ENCODE measurements at regions not wholly inside any gene's neighbourhood (a gene's known extent, or its start where the extent isn't known, plus 50 kb on each side); places are given as distances from the start of the nearest gene placed in this dataset.

DNA sequence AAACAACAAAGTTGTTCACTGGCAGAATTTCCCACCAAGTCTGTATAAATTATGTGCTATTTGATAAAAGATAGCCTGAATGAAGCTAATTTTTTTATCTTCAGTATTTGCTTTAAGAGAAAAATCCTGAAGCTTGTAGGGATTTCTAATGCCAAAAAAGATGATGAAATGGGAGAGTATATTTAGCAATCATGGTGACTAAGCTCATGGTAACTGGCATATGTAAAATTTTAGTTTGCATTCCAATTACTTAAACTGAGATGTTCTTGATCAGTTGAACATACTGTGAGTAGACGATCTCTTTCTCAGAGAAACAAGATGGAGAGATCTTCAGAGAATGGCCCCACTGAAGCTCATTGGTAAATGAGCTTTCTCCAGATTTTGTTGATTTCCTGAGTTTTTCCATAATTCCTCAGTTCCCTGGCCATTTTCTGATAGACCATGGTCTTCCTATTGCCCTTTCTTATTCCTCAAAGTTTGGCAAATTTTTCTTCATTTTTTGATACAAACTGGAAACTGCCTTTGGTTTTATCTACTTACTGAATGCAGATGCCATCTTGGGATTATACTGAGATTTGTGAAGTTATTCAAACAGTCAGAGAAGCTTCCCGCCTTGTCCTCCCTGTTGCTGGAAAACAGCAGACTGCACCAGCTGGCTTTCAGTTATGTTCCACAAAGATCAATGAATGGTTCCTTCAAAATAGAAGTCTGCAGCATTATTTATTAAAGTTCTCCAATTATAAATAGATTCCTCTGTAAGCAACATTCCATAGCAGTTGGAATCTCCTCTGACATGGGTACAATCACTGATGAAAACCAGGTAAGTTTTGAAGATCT, 68.3 kb upstream of the ALOX12 start:
- H3K4me1 ChIP-seq, result peaks cover 7% of the 10 kb centered on the region; the same call in 2 of the 3 replicates
- H3K9me3 ChIP-seq, result peaks cover 32% of the 10 kb centered on the region
- ChIA-PET POLR2A (no interaction called here), CTCF (interaction anchor here (0.7 to 4.1 kb wide), 12 partner anchors 8 to 95 kb away, joined by 3 to 26 read pairs (median 4); no protein-coding TSS in a partner anchor)
- 78% methylated on average over 2 of the region's 2 CpGs for WGBS (ENCODE audit: missing lambda C conversion rate)
- FAIRE-seq (peak; percentile 61), DNase-seq (ENCODE audit: low read depth in 1 of 2, low spot score in 1 of 2) (no peak), ATAC-seq (no peak)
- TF ChIP-seq TFCP2L1 (CRISPR knock-in tag; IDR thresholded peaks at IDR 0.05) (no peak), MAZ (IDR thresholded peaks at IDR 0.05; ENCODE audit: borderline replicate concordance, low read depth, low read length) (no peak), HDAC2 (IDR thresholded peaks at IDR 0.05) (no peak), CEBPB (IDR thresholded peaks at IDR 0.05) (peak; percentile 55 to 61; a peak in 2 of 4 replicates), CBX8 (IDR thresholded peaks at IDR 0.05) (no peak), ESRRA (IDR thresholded peaks at IDR 0.05; ENCODE audit: borderline replicate concordance, low read length) (no peak)
- TF ChIP-seq, protein P1, sequence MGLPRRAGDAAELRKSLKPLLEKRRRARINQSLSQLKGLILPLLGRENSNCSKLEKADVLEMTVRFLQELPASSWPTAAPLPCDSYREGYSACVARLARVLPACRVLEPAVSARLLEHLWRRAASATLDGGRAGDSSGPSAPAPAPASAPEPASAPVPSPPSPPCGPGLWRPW (IDR thresholded peaks at IDR 0.05), result 0 out of 2 replicates have a peak, but pooled peaks have one; percentile 24
- H3K4me3 ChIP-seq, result no peak overlapping the region
- no peak overlapping the region for H3K4me2 ChIP-seq
- no peak overlapping the region for H3K27ac ChIP-seq

DNA sequence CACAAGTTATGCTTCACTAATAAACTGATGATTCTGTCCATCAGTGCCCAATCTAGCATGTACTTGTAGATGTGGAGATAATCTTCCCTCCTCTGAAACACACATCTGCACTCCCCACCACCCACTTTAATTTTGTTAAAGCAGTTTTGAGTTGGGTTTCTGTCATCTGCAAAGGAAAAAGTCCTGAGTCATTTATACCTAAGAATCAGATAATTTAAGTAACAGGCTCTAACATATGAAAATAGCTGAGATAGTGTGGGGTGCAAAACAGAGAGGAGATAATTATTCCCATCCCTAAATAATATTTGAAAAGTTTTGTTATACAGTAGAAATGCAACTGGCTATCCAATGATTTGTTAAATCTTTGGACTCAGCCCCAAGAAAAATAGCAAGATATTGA, 67.7 kb upstream of the ALOX12 start:
- Histone ChIP-seq H3K4me2 (no peak overlapping the region), H3K4me3 (no peak overlapping the region), H3K27ac (no peak overlapping the region), H3K4me1 (peaks cover 7% of the 10 kb centered on the region; the same call in 2 of the 3 replicates), H3K9me3 (peaks cover 38% of the 10 kb centered on the region)
- ChIA-PET CTCF (interaction anchor here (0.9 to 5.3 kb wide), 8 partner anchors 8 to 86 kb away, joined by 3 to 26 read pairs (median 4); no protein-coding TSS in a partner anchor), POLR2A (no interaction called here)
- DNase-seq (ENCODE audit: low read depth in 1 of 2, low spot score in 1 of 2), result no peak
- FAIRE-seq, result peak; percentile 87
- no peak for ATAC-seq
- TF ChIP-seq, protein P2, sequence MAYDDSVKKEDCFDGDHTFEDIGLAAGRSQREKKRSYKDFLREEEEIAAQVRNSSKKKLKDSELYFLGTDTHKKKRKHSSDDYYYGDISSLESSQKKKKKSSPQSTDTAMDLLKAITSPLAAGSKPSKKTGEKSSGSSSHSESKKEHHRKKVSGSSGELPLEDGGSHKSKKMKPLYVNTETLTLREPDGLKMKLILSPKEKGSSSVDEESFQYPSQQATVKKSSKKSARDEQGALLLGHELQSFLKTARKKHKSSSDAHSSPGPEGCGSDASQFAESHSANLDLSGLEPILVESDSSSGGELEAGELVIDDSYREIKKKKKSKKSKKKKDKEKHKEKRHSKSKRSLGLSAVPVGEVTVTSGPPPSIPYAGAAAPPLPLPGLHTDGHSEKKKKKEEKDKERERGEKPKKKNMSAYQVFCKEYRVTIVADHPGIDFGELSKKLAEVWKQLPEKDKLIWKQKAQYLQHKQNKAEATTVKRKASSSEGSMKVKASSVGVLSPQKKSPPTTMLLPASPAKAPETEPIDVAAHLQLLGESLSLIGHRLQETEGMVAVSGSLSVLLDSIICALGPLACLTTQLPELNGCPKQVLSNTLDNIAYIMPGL (CRISPR knock-in tag; IDR thresholded peaks at IDR 0.05; ENCODE audit: borderline replicate concordance), result no peak
- TF ChIP-seq KDM5A (IDR thresholded peaks at IDR 0.05) (no peak), PHF8 (IDR thresholded peaks at IDR 0.05; ENCODE audit: borderline replicate concordance, low read depth) (no peak), JUNB (IDR thresholded peaks at IDR 0.05) (no peak), HOXB5 (CRISPR knock-in tag; IDR thresholded peaks at IDR 0.05) (no peak), GATA3 (IDR thresholded peaks at IDR 0.05; ENCODE audit: borderline replicate concordance) (no peak), SMC3 (IDR thresholded peaks at IDR 0.05) (no peak), NFE2L2 (conservative IDR thresholded peaks at IDR 0.05; ENCODE audit: low read length) (no peak), ZFP36 (IDR thresholded peaks at IDR 0.05; ENCODE audit: borderline replicate concordance, partially characterized antibody) (no peak), TP53 (CRISPR knock-in tag; IDR thresholded peaks at IDR 0.05) (no peak), POLR2AphosphoS2 (conservative IDR thresholded peaks at IDR 0.05; ENCODE audit: low read length) (no peak), HOXB13 (CRISPR knock-in tag; IDR thresholded peaks at IDR 0.05; ENCODE audit: low read depth) (no peak), ESRRA (IDR thresholded peaks at IDR 0.05; ENCODE audit: borderline replicate concordance, low read length) (no peak), CHD4 (IDR thresholded peaks at IDR 0.05; ENCODE audit: borderline replicate concordance) (no peak), ZSCAN20 (CRISPR knock-in tag; IDR thresholded peaks at IDR 0.05) (no peak), CBX2 (IDR thresholded peaks at IDR 0.05; ENCODE audit: borderline replicate concordance, low read depth) (no peak), FOXS1 (CRISPR knock-in tag; IDR thresholded peaks at IDR 0.05) (no peak)
- TF ChIP-seq, protein P3, sequence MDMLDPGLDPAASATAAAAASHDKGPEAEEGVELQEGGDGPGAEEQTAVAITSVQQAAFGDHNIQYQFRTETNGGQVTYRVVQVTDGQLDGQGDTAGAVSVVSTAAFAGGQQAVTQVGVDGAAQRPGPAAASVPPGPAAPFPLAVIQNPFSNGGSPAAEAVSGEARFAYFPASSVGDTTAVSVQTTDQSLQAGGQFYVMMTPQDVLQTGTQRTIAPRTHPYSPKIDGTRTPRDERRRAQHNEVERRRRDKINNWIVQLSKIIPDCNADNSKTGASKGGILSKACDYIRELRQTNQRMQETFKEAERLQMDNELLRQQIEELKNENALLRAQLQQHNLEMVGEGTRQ (IDR thresholded peaks at IDR 0.05), result no peak

All from A549 (cell line).